GM23338 (cell line): ENCODE measurements at regions not wholly inside any gene's neighbourhood (a gene's known extent, or its start where the extent isn't known, plus 50 kb on each side); places are given as distances from the start of the nearest gene placed in this dataset.

Experiments
- CREB1 ChIP-seq: fragments of 250-450 bp; sonication (Bioruptor Pico); IDR thresholded peaks from 2 replicates; pipeline ENCODE4 v1.5.0; 2020; ENCODE audit warnings: low read depth, mild to moderate bottlenecking, moderate library complexity
- CTCF ChIP-seq, 2 experiments: fragments of 200-600 bp in 1 of 2; sonication (generic) in 1 of 2; conservative IDR thresholded peaks; 2 replicates each; pipeline versions ENCODE4 v1.5.1 to v1.6.1; 2016 to 2017; ENCODE audit warnings: antibody characterized with exemption in 2 of 2, low read depth in 2 of 2, mild to moderate bottlenecking in 2 of 2, moderate library complexity in 1 of 2
- ETS1 ChIP-seq: IDR thresholded peaks from 2 replicates; pipeline ENCODE4 v1.6.1; 2016; ENCODE audit warnings: antibody characterized with exemption
- EZH2 ChIP-seq: fragments of 200-600 bp; sonication (generic); IDR thresholded peaks from one replicate; pipeline ENCODE4 v1.8.0; 2017; ENCODE audit warnings: antibody characterized with exemption, mild to moderate bottlenecking, low read depth; ENCODE audit not compliant: unreplicated experiment
- EZH2phosphoT487 ChIP-seq: fragments of 200-600 bp; sonication (generic); IDR thresholded peaks from one replicate; pipeline ENCODE4 v1.8.1; 2018; ENCODE audit warnings: antibody characterized with exemption; ENCODE audit not compliant: unreplicated experiment
- JUNB ChIP-seq: IDR thresholded peaks from one replicate; pipeline ENCODE4 v1.6.1; 2016; ENCODE audit warnings: antibody characterized with exemption; ENCODE audit not compliant: unreplicated experiment
- POLR2AphosphoS5 ChIP-seq: IDR thresholded peaks from 2 replicates; pipeline ENCODE4 v1.6.1; 2016; ENCODE audit warnings: antibody characterized with exemption, low read depth
- REST ChIP-seq: IDR thresholded peaks from one replicate; pipeline ENCODE4 v1.6.1; 2018; ENCODE audit warnings: antibody characterized with exemption; ENCODE audit not compliant: unreplicated experiment
- ZNF114 ChIP-seq: fragments of 250-450 bp; sonication (Bioruptor Pico); IDR thresholded peaks from 2 replicates; pipeline ENCODE4 v1.5.0; 2020; ENCODE audit warnings: mild to moderate bottlenecking, moderate library complexity
- ZNF462 ChIP-seq: fragments of 250-450 bp; sonication (Bioruptor Pico); IDR thresholded peaks from 2 replicates; pipeline ENCODE4 v1.5.0; 2020; ENCODE audit warnings: mild to moderate bottlenecking, moderate library complexity

GRCh38 chr13:50566646-50567045 is 276.8 kb downstream of the DLEU7 start:
- no peak for TF ChIP-seq CTCF (conservative IDR thresholded peaks at IDR 0.05; ENCODE audit: low read depth in 2 of 2)
- TF ChIP-seq POLR2AphosphoS5 = no peak
- TF ChIP-seq EZH2 = no peak
- no peak for TF ChIP-seq JUNB
- no peak for TF ChIP-seq REST
- TF ChIP-seq EZH2phosphoT487 = no peak
- TF ChIP-seq CREB1 (CRISPR knock-in tag) = no peak
- no peak for TF ChIP-seq ETS1
- TF ChIP-seq ZNF462 (CRISPR knock-in tag) = no peak
- no peak for TF ChIP-seq ZNF114 (CRISPR knock-in tag)
